Uterus (tissue), 3 donors: ENCODE measurements at regions not wholly inside any gene's neighbourhood (a gene's known extent, or its start where the extent isn't known, plus 50 kb on each side); places are given as distances from the start of the nearest gene placed in this dataset.
A peak's percentile ranks its signal among the peaks of the same experiment; 100 is the strongest.

Source experiments
- DNase-seq, 2 donors: peaks; one replicate each; pipeline ENCODE4 v3.0.0-alpha.2; 2019 to 2020
- H3K27ac ChIP-seq, 2 donors: fragments of 200-600 bp; sonication (generic); 1 replicate in 1 of 2; 2 replicates in 1 of 2; pipeline ENCODE4 v1.5.1; 2016 to 2018
- H3K27me3 ChIP-seq, 2 donors: fragments of 200-600 bp; sonication (generic); one replicate each; pipeline ENCODE4 v1.5.1; 2018 to 2019; ENCODE audit warnings: control low read depth in 1 of 2
- H3K36me3 ChIP-seq, 2 donors: fragments of 200-600 bp; sonication (generic); one replicate each; pipeline ENCODE4 v1.5.1; 2019; ENCODE audit warnings: control low read depth in 1 of 2
- H3K4me1 ChIP-seq, 2 donors: fragments of 200-600 bp; sonication (generic); one replicate each; pipeline ENCODE4 v1.5.1; 2018 to 2019; ENCODE audit warnings: control low read depth in 1 of 2
- H3K4me3 ChIP-seq, 2 donors: fragments of 200-600 bp; sonication (generic); 1 replicate in 1 of 2; 2 replicates in 1 of 2; pipeline ENCODE4 v1.5.1; 2018 to 2019; ENCODE audit warnings: mild to moderate bottlenecking in 1 of 2
- H3K9me3 ChIP-seq, 2 donors: fragments of 200-600 bp; sonication (generic); one replicate each; pipeline ENCODE4 v1.5.1; 2019; ENCODE audit warnings: control low read depth in 1 of 2
- CTCF ChIP-seq, 4 experiments: fragments of 200-600 bp in 2 of 4; fragments of 450-650 bp in 2 of 4; sonication (generic) in 2 of 4; IDR thresholded peaks; one replicate each; pipeline ENCODE4 v1.5.1; 2016 to 2019; ENCODE audit warnings: antibody characterized with exemption in 4 of 4, mild to moderate bottlenecking in 2 of 4, moderate library complexity in 1 of 4
- POLR2A ChIP-seq, 2 donors: fragments of 450-650 bp; IDR thresholded peaks; one replicate each; pipeline ENCODE4 v1.6.1; 2016; ENCODE audit warnings: antibody characterized with exemption in 2 of 2, mild to moderate bottlenecking in 1 of 2, moderate library complexity in 1 of 2
- intact Hi-C: fragments of 100-400 bp; cut with DNase I; formaldehyde crosslinking; loops from one replicate; pipeline ENCODE4 v1.15.1; 2023; ENCODE audit warnings: low total_unique reads
- donor health status: DM: yes; HTN: yes; CAD: no.

GRCh38 chr6:104484191-104484590 lies 375.5 kb downstream of the HACE1 start:
- H3K27ac ChIP-seq, result no peak overlapping the region
- no peak overlapping the region for H3K4me3 ChIP-seq
- no peaks in the 10 kb centered on the region for H3K4me1 ChIP-seq
- no peak for DNase-seq
- TF ChIP-seq POLR2A (IDR thresholded peaks at IDR 0.05), result no peak
- TF ChIP-seq CTCF (IDR thresholded peaks at IDR 0.05), result no peak
- intact Hi-C loops, result no loop called here
- H3K27me3 ChIP-seq, result no peaks in the 10 kb centered on the region
- H3K36me3 ChIP-seq, result no peaks in the 10 kb centered on the region
- no peaks in the 10 kb centered on the region for H3K9me3 ChIP-seq

- no peaks in the 10 kb centered on the region for H3K36me3 ChIP-seq
- no peak for TF ChIP-seq POLR2A (IDR thresholded peaks at IDR 0.05)
- peak in 1 of 4 experiments; percentile 12 for TF ChIP-seq CTCF (IDR thresholded peaks at IDR 0.05)
- H3K27me3 ChIP-seq, result no peaks in the 10 kb centered on the region
- no peak overlapping the region for H3K27ac ChIP-seq
- no peaks in the 10 kb centered on the region for H3K9me3 ChIP-seq
- intact Hi-C loops, result no loop called here
- no peaks in the 10 kb centered on the region for H3K4me1 ChIP-seq
- H3K4me3 ChIP-seq, result no peak overlapping the region
- DNase-seq, result no peak
Measured at GRCh38 chr6:104483225-104483834, 376.4 kb downstream of the HACE1 start.

- intact Hi-C loops, result no loop called here
Measured at GRCh38 chr6:104477569-104477968, 382.1 kb downstream of the HACE1 start.

GRCh38 chr6:104473021-104473429 lies 386.7 kb downstream of the HACE1 start:
- H3K27ac ChIP-seq, result no peak overlapping the region
- no peaks in the 10 kb centered on the region for H3K27me3 ChIP-seq
- H3K4me1 ChIP-seq, result no peaks in the 10 kb centered on the region

More at GRCh38 chr6:104477569-104477968, 382.1 kb downstream of the HACE1 start:
- no peaks in the 10 kb centered on the region for H3K4me1 ChIP-seq
- TF ChIP-seq POLR2A (IDR thresholded peaks at IDR 0.05), result no peak
- TF ChIP-seq CTCF (IDR thresholded peaks at IDR 0.05), result no peak
- H3K27me3 ChIP-seq, result no peaks in the 10 kb centered on the region
- no peak for DNase-seq
- H3K4me3 ChIP-seq, result no peak overlapping the region
- no peaks in the 10 kb centered on the region for H3K36me3 ChIP-seq
- H3K27ac ChIP-seq, result no peak overlapping the region
- no peaks in the 10 kb centered on the region for H3K9me3 ChIP-seq

More at GRCh38 chr6:104473021-104473429, 386.7 kb downstream of the HACE1 start:
- no peak for TF ChIP-seq POLR2A (IDR thresholded peaks at IDR 0.05)
- TF ChIP-seq CTCF (IDR thresholded peaks at IDR 0.05), result no peak
- H3K36me3 ChIP-seq, result no peaks in the 10 kb centered on the region
- no peak overlapping the region for H3K4me3 ChIP-seq
- DNase-seq, result no peak
- no peaks in the 10 kb centered on the region for H3K9me3 ChIP-seq
- intact Hi-C loops, result no loop called here
